Peyer's patch (tissue), 4 donors: ENCODE measurements at regions not wholly inside any gene's neighbourhood (a gene's known extent, or its start where the extent isn't known, plus 50 kb on each side); places are given as distances from the start of the nearest gene placed in this dataset.

Experiments
- CTCF ChIP-seq, 6 experiments: fragments of 450-650 bp in 4 of 6; fragments of 200-600 bp in 2 of 6; sonication (generic) in 1 of 6; IDR thresholded peaks; one replicate each; pipeline ENCODE4 v1.5.1; 2017 to 2019; ENCODE audit warnings: antibody characterized with exemption in 6 of 6, mild to moderate bottlenecking in 3 of 6, moderate library complexity in 1 of 6
- POLR2A ChIP-seq, 2 donors: fragments of 450-650 bp; IDR thresholded peaks; one replicate each; pipeline ENCODE4 v1.5.1; 2017; ENCODE audit warnings: antibody characterized with exemption in 2 of 2, mild to moderate bottlenecking in 2 of 2, moderate library complexity in 2 of 2

GRCh38 chr12:91529829-91530228 is 347.2 kb upstream of the DCN start:
- TF ChIP-seq POLR2A (IDR thresholded peaks at IDR 0.05) (no peak), CTCF (IDR thresholded peaks at IDR 0.05) (no peak)
